Activated CD4-positive, alpha-beta T cell treated with anti-CD3 and anti-CD28 coated beads for 48 hours (primary cell): ENCODE measurements at regions not wholly inside any gene's neighbourhood (a gene's known extent, or its start where the extent isn't known, plus 50 kb on each side); places are given as distances from the start of the nearest gene placed in this dataset.
"Not testable (repeated sequence)": the region's sequence is repeated elsewhere in the genome, so short reads cannot be mapped to it uniquely, and the experiment has no call there.

Experiments
- DNase-seq: peaks from one replicate; pipeline ENCODE4 v3.0.0-alpha.2; 2020

DNA sequence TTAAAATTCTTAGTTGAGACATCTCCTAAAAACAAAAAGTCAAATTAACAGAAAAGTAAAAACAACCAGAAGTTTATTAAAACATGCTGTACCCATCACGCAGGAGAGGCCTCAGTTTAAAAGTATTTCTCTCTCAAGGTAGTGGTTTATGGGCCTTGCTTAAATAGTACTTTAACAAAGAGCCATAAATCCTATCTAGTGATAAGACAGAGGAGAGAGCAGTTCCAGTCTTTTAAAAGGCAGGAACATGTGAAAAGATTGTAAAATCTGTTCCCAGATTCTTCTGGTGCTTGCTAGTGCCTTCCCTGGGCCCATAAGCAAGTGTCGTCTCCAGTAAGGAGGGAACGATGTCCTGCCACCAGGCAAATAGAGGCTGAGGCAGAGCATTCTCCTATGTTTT lies 476.3 kb upstream of the ADGRL3 start:
- no peak for DNase-seq

DNA sequence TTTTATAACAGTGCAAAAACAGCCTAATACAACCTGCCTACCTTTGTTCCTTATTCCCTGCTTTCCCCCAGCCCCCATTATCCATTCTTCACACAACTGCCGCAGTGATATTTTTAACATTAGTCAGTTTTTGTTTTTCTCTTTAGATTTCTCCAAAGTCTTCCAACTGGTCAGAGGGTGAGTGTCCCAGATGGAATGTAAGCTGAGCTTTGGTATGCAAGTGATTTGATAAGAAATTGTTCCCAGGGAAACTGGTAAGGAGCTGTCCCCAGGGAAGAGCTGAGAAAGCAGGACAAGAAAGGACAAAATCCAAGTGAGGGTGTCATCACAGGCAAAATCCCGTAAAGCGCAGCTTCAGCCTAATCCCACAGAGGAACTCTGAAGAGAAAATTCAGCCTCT lies 475.5 kb upstream of the ADGRL3 start:
- no peak for DNase-seq

DNA sequence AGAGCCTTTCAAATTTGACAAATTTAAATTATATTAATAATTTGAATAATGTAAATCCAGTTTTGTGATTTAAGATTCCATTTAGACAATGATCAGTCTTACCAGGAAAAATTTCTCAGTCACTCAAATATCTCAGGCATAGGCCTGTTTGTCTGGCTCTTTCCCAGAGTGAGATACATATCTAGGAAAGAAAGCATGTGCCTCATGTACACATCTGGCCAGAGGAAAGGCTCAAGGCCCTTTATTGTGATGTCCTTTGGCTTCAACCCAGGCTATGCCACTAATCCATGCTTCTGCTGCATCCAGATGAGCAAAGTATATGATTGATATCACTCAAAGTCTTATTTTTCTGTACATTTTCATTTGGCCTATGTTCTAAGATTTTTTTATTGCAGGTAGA lies 473.3 kb upstream of the ADGRL3 start:
- DNase-seq: no peak

DNA sequence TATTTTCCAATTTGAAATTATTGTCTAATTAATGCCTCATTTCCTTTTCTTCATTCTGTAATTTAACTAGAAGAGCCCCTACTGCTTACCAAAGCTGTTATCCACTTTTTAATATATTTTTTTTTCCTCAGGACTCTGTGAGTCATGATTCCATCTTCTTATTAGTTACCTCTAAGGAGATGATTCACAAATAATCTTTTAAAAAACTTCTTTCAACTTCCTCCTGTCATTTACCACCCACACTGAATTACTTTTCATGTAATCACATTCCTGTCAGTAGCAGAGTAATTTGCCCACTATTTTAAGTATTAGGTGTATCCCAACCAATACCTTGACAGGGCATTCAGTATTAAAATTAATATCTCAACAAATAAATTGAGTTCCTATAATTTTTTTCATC lies 470.9 kb upstream of the ADGRL3 start:
- DNase-seq: no peak

DNA sequence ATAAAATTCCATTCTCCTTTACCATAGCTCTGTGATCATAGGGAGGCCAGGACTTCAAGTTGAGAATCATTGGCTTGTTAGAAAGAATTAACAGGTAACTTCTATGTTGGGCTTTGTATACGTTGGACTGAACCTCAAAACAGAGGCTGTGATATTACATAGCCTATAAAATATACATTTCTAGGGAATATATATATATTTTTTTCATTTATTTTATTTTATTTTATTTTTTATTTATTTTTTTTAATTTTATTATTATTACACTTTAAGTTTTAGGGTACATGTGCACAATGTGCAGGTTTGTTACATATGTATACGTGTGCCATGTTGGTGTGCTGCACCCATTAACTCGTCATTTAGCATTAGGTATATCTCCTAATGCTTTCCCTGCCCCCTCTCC lies 470.4 kb upstream of the ADGRL3 start:
- not testable (repeated sequence) for DNase-seq

DNA sequence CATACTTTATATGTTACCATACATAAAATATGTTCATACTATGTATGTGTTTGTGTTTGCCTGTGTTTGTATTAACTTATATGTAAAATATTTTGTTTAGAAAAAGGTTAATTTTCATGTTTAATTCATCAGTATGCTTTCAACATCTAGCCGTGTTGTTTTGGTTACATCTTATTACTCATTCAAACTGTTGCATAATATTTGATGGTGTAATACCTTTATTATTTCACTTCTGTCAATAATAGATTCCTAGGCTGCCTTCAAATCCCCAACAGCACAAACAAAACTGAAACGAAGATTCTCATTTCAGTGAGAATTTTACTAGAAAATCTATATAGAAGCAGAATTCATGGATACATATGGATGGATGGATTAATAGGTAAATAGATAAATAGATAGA lies 462.3 kb upstream of the ADGRL3 start:
- DNase-seq: no peak

DNA sequence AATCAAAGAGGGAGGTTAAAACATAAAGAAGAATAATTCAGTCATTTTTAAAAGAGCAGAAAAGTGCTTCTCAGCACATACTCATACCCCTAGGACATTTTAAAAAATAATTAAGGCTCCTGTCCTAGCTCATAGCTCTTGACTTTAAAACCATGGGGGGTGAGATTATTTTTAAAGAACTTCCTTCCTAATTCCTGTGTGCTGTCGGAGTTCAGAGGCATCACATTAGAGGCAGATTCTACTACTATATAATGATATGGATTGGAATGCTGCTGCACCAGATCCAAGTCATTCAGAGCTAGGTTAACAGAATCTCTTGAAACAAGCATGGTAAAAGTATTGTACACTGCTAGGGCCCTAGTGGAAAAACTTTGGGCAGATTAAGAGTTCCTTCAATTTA lies 456.5 kb upstream of the ADGRL3 start:
- no peak for DNase-seq

DNA sequence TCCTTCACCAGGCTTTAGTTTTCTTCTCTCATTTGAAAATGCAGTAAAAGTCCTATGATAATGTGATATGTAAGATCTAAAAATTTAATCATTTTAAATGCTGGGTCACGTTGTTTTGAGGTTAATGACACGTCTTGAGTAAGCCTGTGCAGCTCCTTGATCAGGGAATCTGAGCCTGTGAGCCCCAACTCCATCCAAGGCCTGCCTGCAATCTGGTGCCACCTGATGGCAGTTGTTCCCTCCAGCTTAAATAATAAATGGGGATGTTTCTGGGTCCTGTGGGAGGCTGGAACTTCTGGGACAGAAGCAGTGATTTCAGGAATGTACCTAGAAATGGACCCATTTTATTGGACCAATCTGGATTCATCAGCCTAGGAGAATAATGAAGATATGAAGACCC lies 455.4 kb upstream of the ADGRL3 start:
- no peak for DNase-seq

DNA sequence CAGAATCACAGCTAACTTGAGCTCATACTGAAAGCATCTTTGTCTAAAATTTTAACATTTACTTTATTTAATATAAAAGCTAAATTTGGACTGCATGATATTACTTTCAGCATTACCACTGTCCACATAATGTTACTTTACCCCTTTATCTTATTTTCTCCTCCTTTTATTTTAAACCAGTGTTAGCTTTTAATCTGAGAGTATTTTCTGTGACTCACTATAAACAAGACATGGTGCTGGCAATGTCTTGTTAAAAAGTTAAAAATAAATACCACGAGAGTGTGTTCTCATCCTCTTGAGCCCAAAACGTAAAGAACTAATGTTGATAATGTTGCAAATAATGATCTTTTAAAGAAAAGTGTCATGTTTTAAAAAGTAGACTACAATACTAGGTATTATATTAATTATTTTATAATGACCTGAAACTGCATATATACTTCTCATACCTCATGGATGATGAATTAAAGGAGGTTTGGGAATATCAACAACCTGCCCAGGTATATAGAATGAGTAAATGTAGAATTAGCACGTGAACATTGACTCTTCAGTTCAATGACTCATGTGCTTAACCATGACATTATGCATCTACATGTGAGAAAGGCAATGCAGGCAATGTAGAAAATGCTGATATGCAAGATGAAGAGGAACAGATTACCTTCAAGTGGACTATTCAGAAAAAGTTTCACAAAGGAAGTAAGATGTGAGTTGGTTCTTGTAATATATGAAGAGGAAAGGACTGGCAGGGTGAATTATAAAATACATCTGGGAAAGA lies 454.1 kb upstream of the ADGRL3 start:
- DNase-seq: no peak

DNA sequence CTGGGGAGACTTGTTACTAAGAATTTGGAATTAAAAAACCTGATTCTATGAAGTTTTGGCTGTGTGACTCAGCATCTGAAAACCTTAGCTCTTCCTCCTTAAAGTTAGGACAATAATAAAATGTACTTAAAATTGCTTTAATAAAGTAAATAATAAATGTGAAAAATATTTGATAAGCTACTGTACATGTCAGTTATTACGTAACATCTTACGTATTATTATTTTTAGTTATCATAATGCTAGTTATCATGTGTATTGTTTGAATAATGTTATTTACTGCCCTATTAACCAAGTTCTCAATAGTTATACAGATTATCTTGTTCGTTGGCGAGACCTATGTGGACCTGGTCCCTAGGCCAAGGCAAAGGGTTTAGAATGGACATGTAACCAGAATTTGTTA lies 449.2 kb upstream of the ADGRL3 start:
- DNase-seq: no peak

DNA sequence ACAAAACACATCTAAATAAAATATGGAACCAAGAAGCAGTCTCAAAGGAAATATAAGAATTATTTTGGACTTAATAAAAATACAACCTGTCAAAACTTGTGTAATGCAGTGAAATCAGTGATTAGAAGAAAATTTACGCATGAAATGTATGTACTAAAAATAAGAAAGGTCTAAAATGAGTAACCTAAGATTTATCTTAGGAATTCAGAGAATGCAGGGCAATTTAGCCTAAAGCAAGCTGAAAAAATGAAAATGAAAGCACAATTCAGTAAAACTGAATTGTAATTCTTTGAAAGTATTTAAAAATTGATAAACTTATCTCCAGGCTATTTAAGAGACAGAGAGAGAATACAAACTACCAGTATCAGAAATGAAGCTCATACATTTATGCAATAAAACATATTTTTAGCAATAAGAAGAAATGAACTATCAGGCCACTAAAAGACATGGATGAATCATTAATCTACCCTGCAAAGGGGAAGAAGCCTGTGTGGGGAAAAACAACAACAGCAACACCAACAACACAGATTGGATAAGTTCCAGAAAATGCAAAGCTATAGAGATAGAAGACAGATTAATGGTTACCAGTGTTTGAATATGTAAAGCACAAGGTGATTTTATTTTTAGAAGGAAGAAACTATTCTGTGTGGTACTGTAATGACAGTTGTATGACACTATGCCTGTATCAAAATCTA lies 442.0 kb upstream of the ADGRL3 start:
- no peak for DNase-seq

DNA sequence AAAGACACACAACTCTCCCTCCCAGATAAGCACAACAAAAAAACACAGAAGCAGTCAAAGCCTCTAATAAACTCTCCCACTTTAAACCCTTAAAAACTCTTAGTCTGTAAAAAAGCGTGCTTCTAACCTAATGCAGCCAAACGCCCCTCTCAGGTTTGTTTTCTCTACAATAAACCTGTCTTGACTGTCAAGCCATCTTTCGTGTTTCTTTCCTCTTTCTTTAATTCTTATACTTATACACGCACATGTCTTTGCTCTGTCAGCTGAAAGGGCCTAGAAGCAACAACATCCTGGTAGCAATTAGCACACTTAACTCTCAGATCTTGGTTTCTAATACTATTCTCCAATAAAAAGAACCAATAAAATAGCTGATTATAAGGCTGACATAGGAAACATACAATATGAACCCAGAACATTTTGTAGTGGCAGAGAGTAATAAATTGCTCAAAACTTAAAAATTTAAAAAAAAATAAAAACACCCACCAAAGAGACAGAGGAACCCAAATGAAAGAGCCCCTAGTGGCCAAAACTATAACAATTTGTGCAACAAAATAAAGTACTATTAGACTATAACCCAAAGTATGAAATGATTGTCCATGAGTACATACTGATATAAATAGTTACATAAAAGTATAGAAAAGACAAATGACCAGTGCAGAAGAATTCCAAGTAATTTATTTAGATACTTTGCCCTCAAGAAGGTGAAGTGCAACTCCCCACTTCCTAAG lies 440.4 kb upstream of the ADGRL3 start:
- DNase-seq: no peak

DNA sequence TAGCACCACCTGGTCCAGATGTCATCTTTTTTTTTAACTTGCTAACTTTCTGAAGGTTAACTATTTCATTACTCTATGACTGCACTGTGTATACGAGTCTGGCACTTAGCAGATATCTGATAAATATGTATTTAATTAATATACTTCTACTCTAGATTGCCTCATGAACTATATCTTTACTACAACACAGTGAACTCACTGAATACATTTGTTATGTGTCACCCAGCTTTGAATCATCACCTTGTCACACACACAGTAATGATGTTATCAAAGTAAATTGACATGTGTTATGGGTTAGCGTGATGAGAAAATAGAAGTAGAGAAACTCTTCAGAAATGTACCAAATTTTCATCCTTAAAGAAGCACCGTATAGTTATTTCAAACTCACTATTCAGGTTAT lies 419.3 kb upstream of the ADGRL3 start:
- no peak for DNase-seq

DNA sequence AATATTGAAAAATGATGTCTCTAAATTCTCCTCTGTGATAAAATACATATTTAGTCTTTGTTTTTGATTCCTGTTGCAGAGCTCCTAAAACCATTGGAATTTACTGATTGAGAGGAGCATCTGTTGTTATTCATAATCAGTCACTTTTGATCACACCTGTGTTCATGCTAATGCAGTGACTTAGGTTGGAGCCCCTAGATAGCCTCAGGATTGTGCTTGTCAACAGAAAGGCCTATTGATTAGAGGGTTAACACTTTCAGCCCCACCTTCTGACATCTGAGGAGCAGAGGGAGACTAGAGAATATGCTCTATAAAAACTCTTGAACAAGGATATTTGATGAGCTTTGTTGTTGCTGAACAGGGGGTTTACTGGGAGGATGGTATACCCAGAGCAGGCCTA lies 409.5 kb upstream of the ADGRL3 start:
- no peak for DNase-seq

DNA sequence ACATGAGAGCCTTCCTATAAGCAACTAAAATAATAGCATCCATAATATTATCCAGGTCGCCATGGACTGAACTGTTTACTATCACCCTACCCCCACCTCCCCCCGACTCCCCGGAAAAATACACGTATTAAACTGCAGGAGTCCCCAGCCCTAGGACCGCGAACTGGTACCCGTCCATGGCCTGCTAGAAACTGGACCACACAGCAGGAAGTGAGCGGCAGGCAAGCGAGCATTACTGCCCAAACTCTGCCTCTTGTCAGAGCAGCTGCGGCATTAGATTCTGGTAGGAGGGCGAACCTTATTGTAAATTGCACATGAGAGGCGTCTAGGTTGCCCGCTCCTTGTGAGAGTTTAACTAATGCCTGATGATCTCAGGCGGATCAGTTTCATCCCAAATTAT lies 405.8 kb upstream of the ADGRL3 start:
- DNase-seq: no peak

DNA sequence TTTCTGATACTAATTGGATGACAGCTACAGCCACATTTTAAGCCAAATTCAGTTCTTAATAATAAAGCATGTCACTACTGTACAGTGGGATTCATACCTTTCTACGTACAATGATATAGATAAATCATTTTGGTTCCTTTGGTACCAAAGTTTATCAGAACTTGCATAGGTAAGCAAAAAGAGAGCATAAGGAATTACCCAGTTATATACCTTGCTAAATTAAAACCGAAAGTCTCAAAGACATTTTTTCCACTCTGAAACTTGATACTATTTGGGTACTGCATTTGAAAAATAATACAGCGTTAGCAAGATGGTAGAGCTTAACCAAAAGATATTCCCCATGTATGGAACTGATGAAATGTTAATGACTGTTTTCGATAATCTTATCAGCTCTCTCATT lies 400.9 kb upstream of the ADGRL3 start:
- no peak for DNase-seq

DNA sequence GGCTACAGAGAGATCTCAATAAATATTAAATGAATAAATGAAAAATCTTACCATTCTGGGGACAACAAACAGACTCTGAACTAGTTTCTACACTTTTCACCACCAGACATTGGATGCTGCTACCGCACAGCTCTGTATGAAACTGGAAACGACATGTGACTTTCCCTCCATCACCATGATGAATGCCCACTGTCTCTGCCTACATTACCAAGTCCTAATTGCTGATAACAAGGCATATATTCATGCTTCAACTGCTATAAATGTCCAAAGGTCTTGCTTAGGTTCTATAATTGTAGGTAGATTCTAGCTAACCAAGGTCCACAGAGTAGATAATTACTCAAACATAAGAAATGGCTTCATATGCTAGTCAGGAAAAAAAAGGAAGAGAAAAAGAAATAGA lies 399.4 kb upstream of the ADGRL3 start:
- no peak for DNase-seq

DNA sequence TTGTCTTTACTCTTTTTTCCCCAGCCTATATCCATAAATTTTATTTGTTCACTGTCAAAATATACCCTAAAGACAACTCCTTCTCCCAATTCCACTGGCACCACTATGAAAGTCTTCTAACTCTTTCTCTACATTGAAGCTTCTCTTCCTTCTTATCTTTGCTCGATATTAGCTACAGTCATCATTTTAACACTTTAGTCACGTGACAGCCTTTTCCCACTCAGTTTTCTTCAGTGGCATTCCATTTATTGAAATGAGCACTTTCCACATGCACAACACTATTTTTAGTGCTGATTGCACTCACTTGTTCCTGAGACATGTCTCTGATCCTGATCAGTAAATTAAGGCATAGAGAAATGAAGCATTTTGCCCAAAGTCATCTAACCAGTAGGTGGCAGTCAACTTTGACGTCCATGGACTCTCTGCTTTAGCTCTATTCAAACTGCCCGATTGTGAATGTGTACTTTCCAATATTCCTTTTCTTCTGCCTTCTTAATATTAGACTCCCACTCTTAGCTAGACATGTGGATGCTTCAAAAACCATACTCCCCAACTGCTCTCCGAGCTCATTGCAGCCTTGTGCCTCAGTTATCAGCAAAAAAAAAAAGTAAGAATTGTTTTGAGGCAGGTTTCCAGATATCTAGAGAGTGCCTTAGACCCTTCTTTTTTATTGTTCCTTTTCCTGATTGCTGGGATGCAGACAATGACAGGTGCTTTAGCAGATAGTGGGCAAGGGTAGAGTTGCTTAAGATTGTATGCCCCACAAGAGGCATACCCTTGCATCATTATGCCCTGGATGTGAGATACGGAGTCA lies 394.4 kb upstream of the ADGRL3 start:
- no peak for DNase-seq

DNA sequence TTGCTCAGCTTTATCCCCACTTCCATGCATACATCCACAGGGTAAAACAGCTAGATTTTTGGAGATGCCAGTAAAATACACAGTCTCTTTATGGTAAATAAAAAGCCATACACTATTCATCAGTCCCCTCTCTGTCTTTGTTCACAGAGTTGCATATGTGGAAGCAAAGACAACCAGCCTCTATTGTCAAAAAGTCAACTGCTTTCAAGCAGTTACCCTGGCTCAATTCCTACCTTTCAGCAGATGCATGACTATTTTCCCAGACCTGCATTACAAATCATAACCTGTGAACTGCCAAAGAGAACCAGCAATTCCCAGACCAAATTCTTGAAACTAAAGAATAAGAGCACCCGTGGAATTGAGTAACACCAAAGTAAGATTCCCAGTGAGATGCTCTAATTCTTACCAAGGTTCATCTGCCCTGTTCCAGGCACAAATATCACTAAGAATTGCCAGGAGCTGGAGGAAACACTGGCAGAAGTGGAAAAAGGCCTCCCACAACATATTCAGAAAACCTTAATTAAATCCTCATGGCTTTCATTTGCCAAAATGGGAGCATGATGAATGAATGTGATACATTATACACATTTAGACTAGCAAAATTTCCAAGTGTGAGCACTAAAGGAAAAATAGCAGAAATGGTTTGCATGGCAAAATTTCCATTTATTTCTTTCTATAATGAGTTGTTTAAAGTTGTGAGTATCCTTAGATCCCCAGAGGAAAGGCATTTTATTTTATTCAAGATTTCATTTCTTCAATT lies 391.2 kb upstream of the ADGRL3 start:
- no peak for DNase-seq

DNA sequence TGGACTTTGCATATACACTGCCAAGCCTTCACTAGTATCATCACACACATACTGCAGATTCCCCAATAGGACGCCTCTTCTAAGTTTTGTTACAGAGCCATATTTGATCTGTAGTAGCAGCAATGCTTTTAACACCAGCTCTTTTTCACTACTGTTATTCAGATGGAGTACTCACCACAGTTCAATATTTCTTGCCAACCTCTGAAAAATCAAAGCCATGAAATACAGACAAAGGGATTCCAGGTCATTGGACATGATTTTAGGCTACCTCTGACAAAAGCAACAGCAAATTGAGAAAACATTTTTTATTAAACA lies 390.7 kb upstream of the ADGRL3 start:
- DNase-seq: no peak

DNA sequence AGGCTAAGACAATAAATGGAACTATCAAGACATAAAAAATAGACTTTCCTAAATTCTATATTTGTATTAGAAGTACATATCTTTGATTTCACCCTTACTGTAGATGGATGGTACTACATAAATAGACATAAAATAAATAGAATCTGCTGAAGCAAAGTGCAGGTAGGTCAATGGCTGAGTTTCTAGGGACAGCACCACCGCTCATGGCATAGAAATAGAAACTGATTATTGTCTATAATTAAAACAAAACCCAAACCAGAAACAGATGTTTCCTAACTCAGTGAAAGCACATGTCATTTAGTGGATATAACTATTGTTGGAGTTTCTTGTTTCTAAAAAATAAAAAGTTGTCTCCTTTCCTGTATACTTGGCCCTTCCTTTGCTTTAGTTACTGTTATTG lies 387.3 kb upstream of the ADGRL3 start:
- no peak for DNase-seq

DNA sequence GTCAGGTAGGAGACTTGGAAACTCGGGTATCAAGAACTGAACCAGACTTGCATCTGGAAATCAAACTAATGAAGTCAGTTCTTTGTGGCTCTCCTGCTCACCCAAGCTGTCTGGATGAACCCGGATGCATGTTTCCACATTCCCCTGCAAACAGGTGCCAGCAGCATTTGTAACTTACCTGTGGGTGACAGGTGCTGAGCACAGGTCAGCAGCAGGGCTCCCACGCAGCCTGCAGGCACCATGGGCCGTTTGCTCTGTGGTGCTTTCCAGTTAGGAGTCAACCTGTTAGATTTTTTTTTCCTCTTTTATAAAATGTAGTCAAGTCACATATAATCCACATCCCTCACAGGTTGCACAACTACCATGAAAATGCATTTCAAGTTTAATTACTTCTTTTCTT lies 385.6 kb upstream of the ADGRL3 start:
- no peak for DNase-seq

DNA sequence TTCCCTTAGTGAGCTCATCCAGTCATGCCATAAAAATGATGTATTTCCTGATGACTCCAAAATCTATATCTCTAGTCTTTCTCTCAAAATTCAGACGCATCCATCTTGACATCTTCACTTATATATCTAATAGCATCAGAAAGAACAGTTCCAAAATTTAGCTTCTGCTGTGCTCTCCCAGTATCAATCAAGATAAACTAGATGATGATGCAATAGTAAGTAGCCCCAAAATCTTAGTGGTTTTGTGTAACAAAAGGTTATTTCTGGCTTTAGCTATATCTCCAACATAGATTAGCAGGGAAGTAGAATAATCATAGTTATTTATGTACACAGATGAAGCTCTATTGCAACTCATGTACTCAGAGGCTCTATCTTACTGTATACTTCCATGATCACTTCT lies 382.5 kb upstream of the ADGRL3 start:
- no peak for DNase-seq
